ENCODE measurements at regions not wholly inside any gene's neighbourhood (a gene's known extent, or its start where the extent isn't known, plus 50 kb on each side); places are given as distances from the start of the nearest gene placed in this dataset.

- TF ChIP-seq, protein P1, sequence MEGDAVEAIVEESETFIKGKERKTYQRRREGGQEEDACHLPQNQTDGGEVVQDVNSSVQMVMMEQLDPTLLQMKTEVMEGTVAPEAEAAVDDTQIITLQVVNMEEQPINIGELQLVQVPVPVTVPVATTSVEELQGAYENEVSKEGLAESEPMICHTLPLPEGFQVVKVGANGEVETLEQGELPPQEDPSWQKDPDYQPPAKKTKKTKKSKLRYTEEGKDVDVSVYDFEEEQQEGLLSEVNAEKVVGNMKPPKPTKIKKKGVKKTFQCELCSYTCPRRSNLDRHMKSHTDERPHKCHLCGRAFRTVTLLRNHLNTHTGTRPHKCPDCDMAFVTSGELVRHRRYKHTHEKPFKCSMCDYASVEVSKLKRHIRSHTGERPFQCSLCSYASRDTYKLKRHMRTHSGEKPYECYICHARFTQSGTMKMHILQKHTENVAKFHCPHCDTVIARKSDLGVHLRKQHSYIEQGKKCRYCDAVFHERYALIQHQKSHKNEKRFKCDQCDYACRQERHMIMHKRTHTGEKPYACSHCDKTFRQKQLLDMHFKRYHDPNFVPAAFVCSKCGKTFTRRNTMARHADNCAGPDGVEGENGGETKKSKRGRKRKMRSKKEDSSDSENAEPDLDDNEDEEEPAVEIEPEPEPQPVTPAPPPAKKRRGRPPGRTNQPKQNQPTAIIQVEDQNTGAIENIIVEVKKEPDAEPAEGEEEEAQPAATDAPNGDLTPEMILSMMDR (IDR thresholded peaks at IDR 0.05; ENCODE audit: low read depth, low read length, missing input control), result no peak
- TF ChIP-seq GABPA (IDR thresholded peaks at IDR 0.05 in 1 of 2, conservative IDR thresholded peaks at IDR 0.05 in 1 of 2) (no peak), RAD21 (IDR thresholded peaks at IDR 0.05) (no peak), EGR1 (IDR thresholded peaks at IDR 0.05; ENCODE audit: low read depth in 2 of 2) (no peak), YY1 (IDR thresholded peaks at IDR 0.05) (no peak), FOXA1 (IDR thresholded peaks at IDR 0.05) (no peak), SP1 (IDR thresholded peaks at IDR 0.05) (no peak), JUND (IDR thresholded peaks at IDR 0.05) (no peak), RXRA (IDR thresholded peaks at IDR 0.05) (no peak), TAF1 (conservative IDR thresholded peaks at IDR 0.05) (no peak), ATF3 (IDR thresholded peaks at IDR 0.05) (no peak)
- TF ChIP-seq, protein P2, sequence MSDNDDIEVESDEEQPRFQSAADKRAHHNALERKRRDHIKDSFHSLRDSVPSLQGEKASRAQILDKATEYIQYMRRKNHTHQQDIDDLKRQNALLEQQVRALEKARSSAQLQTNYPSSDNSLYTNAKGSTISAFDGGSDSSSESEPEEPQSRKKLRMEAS (IDR thresholded peaks at IDR 0.05), result no peak
- TF ChIP-seq, protein P3, sequence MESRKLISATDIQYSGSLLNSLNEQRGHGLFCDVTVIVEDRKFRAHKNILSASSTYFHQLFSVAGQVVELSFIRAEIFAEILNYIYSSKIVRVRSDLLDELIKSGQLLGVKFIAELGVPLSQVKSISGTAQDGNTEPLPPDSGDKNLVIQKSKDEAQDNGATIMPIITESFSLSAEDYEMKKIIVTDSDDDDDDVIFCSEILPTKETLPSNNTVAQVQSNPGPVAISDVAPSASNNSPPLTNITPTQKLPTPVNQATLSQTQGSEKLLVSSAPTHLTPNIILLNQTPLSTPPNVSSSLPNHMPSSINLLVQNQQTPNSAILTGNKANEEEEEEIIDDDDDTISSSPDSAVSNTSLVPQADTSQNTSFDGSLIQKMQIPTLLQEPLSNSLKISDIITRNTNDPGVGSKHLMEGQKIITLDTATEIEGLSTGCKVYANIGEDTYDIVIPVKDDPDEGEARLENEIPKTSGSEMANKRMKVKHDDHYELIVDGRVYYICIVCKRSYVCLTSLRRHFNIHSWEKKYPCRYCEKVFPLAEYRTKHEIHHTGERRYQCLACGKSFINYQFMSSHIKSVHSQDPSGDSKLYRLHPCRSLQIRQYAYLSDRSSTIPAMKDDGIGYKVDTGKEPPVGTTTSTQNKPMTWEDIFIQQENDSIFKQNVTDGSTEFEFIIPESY (IDR thresholded peaks at IDR 0.05), result no peak
- TF ChIP-seq, protein P4, sequence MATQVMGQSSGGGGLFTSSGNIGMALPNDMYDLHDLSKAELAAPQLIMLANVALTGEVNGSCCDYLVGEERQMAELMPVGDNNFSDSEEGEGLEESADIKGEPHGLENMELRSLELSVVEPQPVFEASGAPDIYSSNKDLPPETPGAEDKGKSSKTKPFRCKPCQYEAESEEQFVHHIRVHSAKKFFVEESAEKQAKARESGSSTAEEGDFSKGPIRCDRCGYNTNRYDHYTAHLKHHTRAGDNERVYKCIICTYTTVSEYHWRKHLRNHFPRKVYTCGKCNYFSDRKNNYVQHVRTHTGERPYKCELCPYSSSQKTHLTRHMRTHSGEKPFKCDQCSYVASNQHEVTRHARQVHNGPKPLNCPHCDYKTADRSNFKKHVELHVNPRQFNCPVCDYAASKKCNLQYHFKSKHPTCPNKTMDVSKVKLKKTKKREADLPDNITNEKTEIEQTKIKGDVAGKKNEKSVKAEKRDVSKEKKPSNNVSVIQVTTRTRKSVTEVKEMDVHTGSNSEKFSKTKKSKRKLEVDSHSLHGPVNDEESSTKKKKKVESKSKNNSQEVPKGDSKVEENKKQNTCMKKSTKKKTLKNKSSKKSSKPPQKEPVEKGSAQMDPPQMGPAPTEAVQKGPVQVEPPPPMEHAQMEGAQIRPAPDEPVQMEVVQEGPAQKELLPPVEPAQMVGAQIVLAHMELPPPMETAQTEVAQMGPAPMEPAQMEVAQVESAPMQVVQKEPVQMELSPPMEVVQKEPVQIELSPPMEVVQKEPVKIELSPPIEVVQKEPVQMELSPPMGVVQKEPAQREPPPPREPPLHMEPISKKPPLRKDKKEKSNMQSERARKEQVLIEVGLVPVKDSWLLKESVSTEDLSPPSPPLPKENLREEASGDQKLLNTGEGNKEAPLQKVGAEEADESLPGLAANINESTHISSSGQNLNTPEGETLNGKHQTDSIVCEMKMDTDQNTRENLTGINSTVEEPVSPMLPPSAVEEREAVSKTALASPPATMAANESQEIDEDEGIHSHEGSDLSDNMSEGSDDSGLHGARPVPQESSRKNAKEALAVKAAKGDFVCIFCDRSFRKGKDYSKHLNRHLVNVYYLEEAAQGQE (IDR thresholded peaks at IDR 0.05), result no peak
These were observed 453.8 kb upstream of the CNTN5 start for GRCh38 chr11:98566978-98567377.
